NB4 (cell line): ENCODE measurements at regions not wholly inside any gene's neighbourhood (a gene's known extent, or its start where the extent isn't known, plus 50 kb on each side); places are given as distances from the start of the nearest gene placed in this dataset.

ENCODE experiments used
- CTCF ChIP-seq: IDR thresholded peaks from one replicate; pipeline ENCODE4 v1.5.1; 2012; ENCODE audit warnings: low read depth, low read length
- MAX ChIP-seq: IDR thresholded peaks from 2 replicates; pipeline ENCODE4 v1.6.1; 2011; ENCODE audit warnings: low read depth, low read length
- MYC ChIP-seq: IDR thresholded peaks from 2 replicates; pipeline ENCODE4 v1.6.1; 2011; ENCODE audit warnings: low read depth, low read length
- POLR2A ChIP-seq: IDR thresholded peaks from 2 replicates; pipeline ENCODE4 v1.6.1; 2011; ENCODE audit warnings: mild to moderate bottlenecking; ENCODE audit not compliant: insufficient read length; ENCODE audit errors: extremely low read depth

- no peak for TF ChIP-seq MAX
- no peak for TF ChIP-seq POLR2A
- TF ChIP-seq CTCF = no peak
- no peak for TF ChIP-seq MYC
These were observed 127.5 kb downstream of the RDH14 start for GRCh38 chr2:18432999-18433398.
